Neural cell (in vitro differentiated cells): ENCODE measurements at regions not wholly inside any gene's neighbourhood (a gene's known extent, or its start where the extent isn't known, plus 50 kb on each side); places are given as distances from the start of the nearest gene placed in this dataset.

Experiments used
- H2AFZ ChIP-seq: fragments of 200-600, 300-800 bp; sonication (generic), shearing (Covaris generic); 2 replicates; pipeline ENCODE4 v1.6.0; 2014; ENCODE audit warnings: low read depth, mild to moderate bottlenecking, antibody characterized with exemption, low read length, moderate library complexity
- H3F3A ChIP-seq: fragments of 200-600 bp; shearing (Covaris generic); 2 replicates; pipeline ENCODE4 v1.6.1; 2016; ENCODE audit warnings: mild to moderate bottlenecking, moderate library complexity, mixed read lengths, antibody characterized with exemption, low read length; ENCODE audit not compliant: insufficient read depth, poor library complexity, severe bottlenecking
- H3K27ac ChIP-seq: fragments of 200-600, 300-800 bp; sonication (generic), shearing (Covaris generic); 2 replicates; pipeline ENCODE4 v1.5.1; 2014; ENCODE audit warnings: mild to moderate bottlenecking, low read length, moderate library complexity
- H3K27me3 ChIP-seq: fragments of 300-800, 200-600 bp; sonication (generic), shearing (Covaris generic); 2 replicates; pipeline ENCODE4 v1.6.0; 2014; ENCODE audit warnings: mild to moderate bottlenecking, low read depth, low read length, moderate library complexity; ENCODE audit not compliant: insufficient read depth
- H3K36me3 ChIP-seq: fragments of 300-800, 200-600 bp; sonication (generic), shearing (Covaris generic); 2 replicates; pipeline ENCODE4 v1.5.1; 2014; ENCODE audit warnings: mild to moderate bottlenecking, antibody characterized with exemption, low read length, moderate library complexity; ENCODE audit not compliant: insufficient read depth
- H3K4me2 ChIP-seq: fragments of 300-800, 200-600 bp; sonication (generic), shearing (Covaris generic); 2 replicates; pipeline ENCODE4 v1.6.0; 2014; ENCODE audit warnings: mild to moderate bottlenecking, low read length
- H3K4me3 ChIP-seq: fragments of 300-800, 200-600 bp; sonication (generic), shearing (Covaris generic); 2 replicates; pipeline ENCODE4 v1.5.1; 2014; ENCODE audit warnings: mild to moderate bottlenecking, low read length, moderate library complexity
- H3K79me2 ChIP-seq: fragments of 200-600 bp; shearing (Covaris generic); replicated peaks from 2 replicates; pipeline ENCODE4 v1.6.0; 2014; ENCODE audit warnings: mild to moderate bottlenecking, low read length, moderate library complexity; ENCODE audit not compliant: insufficient read depth
- H3K9ac ChIP-seq: fragments of 300-800, 200-600 bp; sonication (generic), shearing (Covaris generic); 2 replicates; pipeline ENCODE4 v1.6.1; 2016; ENCODE audit warnings: mild to moderate bottlenecking, low read length, mixed read lengths
- H3K9me2 ChIP-seq: fragments of 200-600 bp; shearing (Covaris generic); 2 replicates; pipeline ENCODE4 v1.6.1; 2016; ENCODE audit warnings: mild to moderate bottlenecking, low read length, mixed read lengths; ENCODE audit not compliant: insufficient read depth
- H3K9me3 ChIP-seq: fragments of 200-600, 300-800 bp; sonication (generic), shearing (Covaris generic); 2 replicates; pipeline ENCODE4 v1.6.1; 2016; ENCODE audit warnings: mild to moderate bottlenecking, mixed run types, low read length, moderate library complexity, mixed read lengths
- H4K20me1 ChIP-seq: fragments of 200-600 bp; shearing (Covaris generic); 2 replicates; pipeline ENCODE4 v1.6.1; 2016; ENCODE audit warnings: mild to moderate bottlenecking, mixed run types; ENCODE audit not compliant: insufficient read depth
- CTCF ChIP-seq: fragments of 450-650 bp; IDR thresholded peaks from 2 replicates; pipeline ENCODE4 v1.5.1; 2014; ENCODE audit warnings: antibody characterized with exemption, mild to moderate bottlenecking, moderate library complexity; ENCODE audit not compliant: poor library complexity, severe bottlenecking
- EP300 ChIP-seq: fragments of 450-650 bp; conservative IDR thresholded peaks from 2 replicates; pipeline ENCODE4 v1.6.1; 2014; ENCODE audit warnings: antibody characterized with exemption, mild to moderate bottlenecking, moderate library complexity; ENCODE audit not compliant: poor library complexity, severe bottlenecking
- EZH2 ChIP-seq: fragments of 200-600, 300-800 bp; shearing (Covaris generic), sonication (generic); IDR thresholded peaks from 2 replicates; pipeline ENCODE4 v1.6.1; 2014; ENCODE audit warnings: antibody characterized with exemption, low read length, borderline replicate concordance, mild to moderate bottlenecking; ENCODE audit not compliant: insufficient read depth, poor library complexity, severe bottlenecking
- MXI1 ChIP-seq: fragments of 450-650 bp; conservative IDR thresholded peaks from 2 replicates; pipeline ENCODE4 v1.6.1; 2014; ENCODE audit warnings: antibody characterized with exemption, mild to moderate bottlenecking; ENCODE audit not compliant: poor library complexity, severe bottlenecking
- POLR2AphosphoS5 ChIP-seq: IDR thresholded peaks from 2 replicates; pipeline ENCODE4 v1.6.1; 2012
- RAD21 ChIP-seq: fragments of 450-650 bp; conservative IDR thresholded peaks from 2 replicates; pipeline ENCODE4 v1.6.1; 2014; ENCODE audit warnings: antibody characterized with exemption, mild to moderate bottlenecking, moderate library complexity
- REST ChIP-seq: IDR thresholded peaks from 2 replicates; pipeline ENCODE4 v1.6.1; 2012; ENCODE audit warnings: borderline replicate concordance
- SMC3 ChIP-seq: fragments of 450-650 bp; conservative IDR thresholded peaks from 2 replicates; pipeline ENCODE4 v1.6.1; 2014; ENCODE audit warnings: antibody characterized with exemption, mild to moderate bottlenecking, moderate library complexity; ENCODE audit not compliant: poor library complexity
- TAF1 ChIP-seq: IDR thresholded peaks from 2 replicates; pipeline ENCODE4 v1.6.1; 2012; ENCODE audit warnings: low read depth

- H3K27ac ChIP-seq, result no peak overlapping the region
- H2AFZ ChIP-seq, result no peak overlapping the region
- H3F3A ChIP-seq, result no peaks in the 10 kb centered on the region
- H3K9ac ChIP-seq, result no peak overlapping the region
- H4K20me1 ChIP-seq, result no peaks in the 10 kb centered on the region
- H3K79me2 ChIP-seq, result no peaks in the 10 kb centered on the region
- no peaks in the 10 kb centered on the region for H3K27me3 ChIP-seq
- H3K9me2 ChIP-seq, result no peaks in the 10 kb centered on the region
- H3K4me2 ChIP-seq, result no peak overlapping the region
- H3K36me3 ChIP-seq, result no peaks in the 10 kb centered on the region
- no peaks in the 10 kb centered on the region for H3K9me3 ChIP-seq
- H3K4me3 ChIP-seq, result no peak overlapping the region
- TF ChIP-seq CTCF (no peak), SMC3 (no peak), RAD21 (no peak), POLR2AphosphoS5 (no peak), EZH2 (no peak)
These were observed 121.1 kb upstream of the SLC35B3 start for GRCh38 chr6:8556370-8557013.

GRCh38 chr6:8551993-8552392 lies 116.6 kb upstream of the SLC35B3 start:
- no peaks in the 10 kb centered on the region for H3K9me3 ChIP-seq
- no peaks in the 10 kb centered on the region for H4K20me1 ChIP-seq
- no peak overlapping the region for H3K4me2 ChIP-seq
- no peaks in the 10 kb centered on the region for H3K79me2 ChIP-seq
- no peaks in the 10 kb centered on the region for H3K36me3 ChIP-seq
- no peaks in the 10 kb centered on the region for H3K27me3 ChIP-seq
- no peak for TF ChIP-seq EP300
- no peak for TF ChIP-seq CTCF
- no peak for TF ChIP-seq POLR2AphosphoS5
- TF ChIP-seq TAF1, result no peak
- TF ChIP-seq MXI1, result no peak
- TF ChIP-seq REST, result no peak
- TF ChIP-seq EZH2, result no peak
- no peak for TF ChIP-seq RAD21
- TF ChIP-seq SMC3, result no peak
- no peaks in the 10 kb centered on the region for H3F3A ChIP-seq
- no peak overlapping the region for H3K4me3 ChIP-seq
- no peaks in the 10 kb centered on the region for H3K9me2 ChIP-seq
- H3K9ac ChIP-seq, result no peak overlapping the region
- no peak overlapping the region for H2AFZ ChIP-seq
- H3K27ac ChIP-seq, result no peak overlapping the region
